NCI-H510A treated with DMSO at 0.1 percent for 48 hours (cell line): ENCODE measurements at regions not wholly inside any gene's neighbourhood (a gene's known extent, or its start where the extent isn't known, plus 50 kb on each side); places are given as distances from the start of the nearest gene placed in this dataset.

ENCODE experiments used
- DNase-seq: peaks from one replicate; lab custom pipeline; 2025; lab: John Stamatoyannopoulos, UW

DNA sequence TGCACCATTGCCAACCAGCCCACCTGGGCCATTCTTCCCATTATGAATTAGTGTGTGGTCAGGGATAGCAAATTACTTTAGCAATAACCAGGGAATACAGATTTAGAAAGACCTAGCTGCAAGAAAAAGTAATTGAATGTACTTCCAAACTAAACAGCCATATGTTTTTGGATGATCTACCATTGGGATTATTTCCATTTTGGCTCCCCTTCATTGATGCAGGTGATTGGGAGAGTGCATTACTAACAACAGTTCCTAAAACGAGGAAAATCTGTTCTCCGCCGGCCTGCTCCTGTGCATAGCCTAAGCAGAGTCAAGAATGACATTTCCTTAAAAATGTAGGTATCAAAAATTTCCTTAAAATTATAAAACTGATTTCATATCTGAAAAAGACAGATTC lies 58.5 kb downstream of the MAIP1 start:
- DNase-seq = no peak

GRCh38 chr2:200021449-200022114 lies 66.2 kb downstream of the MAIP1 start:
- no peak for DNase-seq

DNA sequence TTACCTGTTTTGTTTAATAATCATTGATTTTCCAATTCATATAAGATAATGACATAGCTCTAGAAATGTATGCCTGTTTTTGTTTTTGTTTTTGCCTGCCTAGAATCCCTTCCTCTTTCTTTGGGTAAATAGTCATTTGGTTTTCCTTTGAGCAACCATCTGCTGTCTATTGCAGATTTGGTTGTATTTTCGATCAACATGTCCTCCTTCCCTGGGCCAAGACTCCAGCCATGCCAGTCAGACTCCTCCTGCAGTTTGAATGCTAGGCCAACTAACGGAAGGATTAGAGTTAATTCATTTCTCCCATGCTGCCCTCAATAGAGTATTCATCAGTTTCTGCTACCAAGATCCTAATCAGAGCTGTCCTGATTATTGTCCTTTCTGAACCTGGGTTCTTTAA lies 67.1 kb downstream of the MAIP1 start:
- DNase-seq = no peak

- no peak for DNase-seq
Observed at GRCh38 chr2:200023570-200023969, 68.2 kb downstream of the MAIP1 start.

DNA sequence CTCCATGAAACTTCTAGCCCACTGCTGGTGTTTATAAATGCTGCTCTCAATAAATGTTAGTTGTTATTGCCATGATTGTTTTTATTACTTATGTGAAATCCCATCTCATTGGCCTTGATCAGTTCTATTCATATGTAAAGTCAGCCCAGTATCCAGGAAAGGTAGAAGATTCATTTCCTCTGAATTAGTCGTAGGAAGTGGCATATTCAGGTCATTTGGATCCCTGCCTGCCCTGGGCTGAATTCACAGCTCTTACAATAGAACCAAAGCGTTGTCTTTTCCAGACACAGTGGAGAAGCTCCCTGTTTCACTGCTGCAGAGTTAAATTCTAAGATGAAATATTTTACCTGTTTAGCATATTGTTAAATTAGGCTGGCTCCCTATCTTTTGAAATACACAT lies 70.3 kb downstream of the MAIP1 start:
- no peak for DNase-seq

DNA sequence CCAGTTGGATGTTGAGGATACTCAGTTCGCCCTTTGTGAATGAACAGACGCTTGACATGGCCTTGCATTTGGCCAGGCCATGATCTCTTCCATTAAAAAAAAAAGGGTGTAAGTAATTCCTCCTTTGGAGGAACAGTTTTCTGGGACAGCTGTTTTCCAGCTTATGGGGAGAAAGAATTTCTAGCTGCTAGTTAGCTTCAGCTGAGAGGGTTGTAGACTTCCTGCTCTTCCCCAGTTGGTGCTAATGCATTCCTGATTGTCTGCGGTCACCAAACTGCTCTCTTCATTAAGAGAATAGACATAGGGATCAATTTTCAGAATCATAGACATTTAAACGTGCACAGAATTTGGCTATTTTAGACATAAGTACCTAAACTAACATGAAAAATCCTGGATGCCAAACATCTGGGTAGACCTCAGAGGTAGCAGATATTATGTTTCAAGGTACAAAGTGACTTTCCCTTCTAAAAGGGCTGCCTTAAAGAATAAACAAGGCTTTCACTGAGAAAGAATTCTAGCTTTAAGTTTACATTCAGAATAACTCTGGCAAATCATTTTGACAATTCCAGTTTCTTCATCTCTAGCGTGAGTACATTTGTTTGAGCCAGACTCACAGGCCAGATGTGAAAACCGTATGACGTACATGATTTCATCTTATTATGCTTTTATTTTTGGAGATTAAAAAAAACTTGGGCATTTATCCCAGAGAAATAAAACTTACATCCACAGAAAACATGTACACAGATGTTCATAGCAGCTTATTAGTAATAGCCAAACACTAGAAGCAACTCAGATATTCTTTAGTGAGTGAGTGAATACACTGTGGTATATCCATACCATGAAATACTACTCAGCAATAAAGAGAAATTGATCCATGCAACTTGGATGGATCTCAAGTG lies 71.2 kb downstream of the MAIP1 start:
- no peak for DNase-seq

DNA sequence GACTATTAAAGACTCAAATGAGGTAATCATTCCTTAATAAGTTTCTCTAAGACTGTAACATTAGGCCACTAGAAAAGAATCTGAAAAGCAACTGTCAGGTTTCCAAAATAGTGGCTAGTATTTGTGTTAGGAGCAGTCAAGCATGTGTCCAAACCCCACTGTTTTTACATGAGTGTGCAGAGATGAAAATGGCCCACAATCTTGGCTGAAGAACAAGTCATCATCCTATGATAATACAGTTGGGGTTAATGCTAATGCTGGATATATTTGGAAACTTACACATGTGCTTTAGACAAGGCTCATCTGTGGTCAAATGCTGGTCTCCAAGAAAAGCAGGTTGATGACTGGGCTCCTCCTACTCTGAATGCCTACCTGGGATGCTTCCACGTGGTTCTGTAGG lies 73.6 kb downstream of the MAIP1 start:
- DNase-seq = no peak

- DNase-seq = no peak
Observed at GRCh38 chr2:200032895-200033294, 77.5 kb downstream of the MAIP1 start.

- DNase-seq = no peak
Observed at GRCh38 chr2:200033929-200034328, 78.5 kb downstream of the MAIP1 start.

GRCh38 chr2:200034816-200035215 lies 79.4 kb downstream of the MAIP1 start:
- DNase-seq = no peak

- no peak for DNase-seq
Observed at GRCh38 chr2:200039724-200040650, 84.6 kb downstream of the MAIP1 start.

- no peak for DNase-seq
Observed at GRCh38 chr2:200040831-200041230, 85.4 kb downstream of the MAIP1 start.

GRCh38 chr2:200041639-200042038 lies 86.3 kb downstream of the MAIP1 start:
- no peak for DNase-seq

- no peak for DNase-seq
Observed at GRCh38 chr2:200042102-200042735, 86.8 kb downstream of the MAIP1 start.

DNA sequence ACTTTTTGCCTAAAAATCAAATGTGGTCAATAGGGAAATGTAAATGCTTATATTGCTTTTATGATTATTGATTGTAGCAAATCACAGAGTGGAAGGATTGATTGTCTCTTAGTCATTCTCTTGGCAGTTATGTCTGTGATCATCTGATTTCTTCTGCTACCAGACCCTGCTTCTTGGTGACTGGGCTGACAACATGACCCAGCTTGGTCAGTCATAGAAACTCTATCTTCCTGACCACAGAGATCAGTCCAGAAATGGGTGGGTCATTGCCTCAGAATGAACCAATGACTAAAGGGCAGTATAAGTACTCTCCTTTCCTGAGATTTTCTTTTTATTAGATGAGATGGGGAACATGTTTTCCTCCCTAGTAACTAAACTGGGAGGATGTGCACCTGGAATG lies 87.6 kb downstream of the MAIP1 start:
- DNase-seq = no peak

DNA sequence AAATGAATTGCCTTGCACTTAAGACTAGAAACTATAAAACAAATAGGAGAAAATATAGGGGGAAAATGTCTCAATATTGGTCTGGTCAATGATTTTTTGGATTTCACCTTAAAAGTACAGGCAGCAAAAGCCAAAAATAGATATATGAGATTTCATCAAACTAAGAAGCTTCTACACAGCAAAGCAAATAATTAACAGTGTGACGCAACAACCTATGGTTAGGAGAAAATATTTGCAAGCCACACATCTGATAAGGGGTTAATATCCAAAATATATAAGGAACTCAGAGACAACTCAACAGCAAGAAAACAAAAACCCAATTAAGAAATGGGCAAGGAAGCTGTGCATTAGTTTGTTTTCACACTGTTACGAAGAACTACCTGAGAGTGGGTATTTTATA lies 89.1 kb downstream of the MAIP1 start:
- DNase-seq = no peak

DNA sequence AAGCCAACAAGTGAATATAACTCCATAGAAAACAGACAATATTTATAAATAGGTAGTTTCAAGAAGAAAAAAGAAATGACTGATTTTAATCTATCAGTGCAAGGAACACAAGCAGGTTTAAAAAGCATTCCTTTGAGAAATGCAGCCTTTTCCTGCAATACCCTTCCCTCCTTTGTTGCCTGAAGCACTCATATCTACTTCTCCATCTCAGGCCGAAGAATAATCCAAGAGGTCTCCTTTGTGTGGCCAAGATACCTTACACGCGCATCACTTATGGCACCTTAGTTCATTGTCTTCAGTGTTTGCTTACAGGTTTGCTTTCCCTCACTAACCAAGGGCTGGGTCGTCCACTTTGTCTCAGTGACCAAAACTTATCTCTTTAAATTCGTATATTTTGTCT lies 93.0 kb downstream of the MAIP1 start:
- no peak for DNase-seq

- no peak for DNase-seq
Observed at GRCh38 chr2:200049086-200049485, 93.7 kb downstream of the MAIP1 start.

DNA sequence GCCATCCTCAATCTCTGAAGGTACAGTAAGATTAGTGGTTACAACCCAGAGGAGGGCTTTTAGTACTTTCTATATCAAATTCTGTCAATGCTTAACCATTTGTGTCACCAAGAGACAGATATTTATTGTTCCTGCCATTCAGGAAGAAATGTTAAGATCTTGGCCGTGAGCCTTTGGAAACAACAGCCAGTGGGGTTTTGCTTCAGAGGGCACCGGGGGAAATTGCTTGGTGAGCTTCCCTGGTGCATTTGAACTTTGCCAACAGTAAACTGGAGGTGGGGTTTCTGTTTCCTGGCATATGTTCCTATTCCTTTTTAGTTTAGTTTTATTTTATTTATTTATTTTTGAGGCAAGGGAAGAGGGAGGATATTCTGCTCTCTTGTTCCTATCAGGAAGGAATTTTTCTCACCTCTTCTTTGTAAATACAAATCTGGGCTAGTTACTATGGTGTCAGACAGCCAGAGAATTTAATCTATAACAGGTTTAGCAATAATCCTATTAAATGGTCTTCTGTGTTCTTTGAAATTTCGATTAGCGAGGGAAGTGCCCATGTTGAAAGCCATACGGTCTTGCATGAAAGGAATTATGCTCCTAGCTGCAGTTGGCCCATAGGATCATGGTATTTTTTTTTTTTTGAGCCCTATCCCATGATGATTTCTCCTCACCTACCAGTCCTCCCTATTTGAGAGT lies 95.7 kb downstream of the MAIP1 start:
- DNase-seq = no peak

- DNase-seq = no peak
Observed at GRCh38 chr2:200051611-200051945, 96.2 kb downstream of the MAIP1 start.

DNA sequence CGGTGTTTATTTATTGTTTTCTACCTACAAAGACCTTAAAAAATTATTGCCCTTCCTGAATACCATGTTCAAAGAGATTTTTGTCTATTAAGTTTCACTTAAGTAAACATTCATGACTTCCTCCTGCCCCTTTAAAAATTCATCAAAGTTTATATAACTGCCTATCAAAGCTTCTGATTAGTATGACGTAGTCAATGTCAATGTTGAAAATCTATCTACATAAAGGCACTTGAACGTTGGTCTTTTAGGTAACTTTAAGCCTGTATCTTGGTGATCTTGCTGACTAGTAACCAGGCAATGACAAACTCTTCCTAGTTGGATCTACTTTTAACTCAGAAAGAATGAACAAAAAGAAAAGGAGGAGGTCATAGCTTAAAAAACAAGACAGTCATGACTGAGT lies 97.2 kb downstream of the MAIP1 start:
- DNase-seq = no peak
